ENCODE measurements at regions not wholly inside any gene's neighbourhood (a gene's known extent, or its start where the extent isn't known, plus 50 kb on each side); places are given as distances from the start of the nearest gene placed in this dataset.

- ChIA-PET POLR2A (no interaction called here), CTCF (ENCODE audit: low intra/inter-chr PET ratio, low total read pairs) (no interaction called here)
- in situ Hi-C loops (cut with HindIII; ENCODE audit: extremely low pct_ligation_motif_present, low pct_unique_long_range_greater_than_20kb) (no loop called here), intact Hi-C loops (cut with micrococcal nuclease; ENCODE audit: unreplicated experiment) (no loop called here)
- Histone ChIP-seq H3K4me3 (replicated peaks in 1 of 3; ENCODE audit: insufficient read depth in 1 of 3, low read depth in 2 of 3, low read length in 3 of 3) (no peak overlapping the region), H3K4me1 (ENCODE audit: insufficient read depth, low read length) (no peaks in the 10 kb centered on the region), H3K27ac (ENCODE audit: extremely low read length, insufficient read depth, low read length) (no peak overlapping the region), H4K20me1 (ENCODE audit: insufficient read depth, low read length) (no peaks in the 10 kb centered on the region), H3K9me3 (ENCODE audit: low read length) (no peaks in the 10 kb centered on the region), H2AFZ (ENCODE audit: low read length) (no peak overlapping the region), H3K27me3 (ENCODE audit: control insufficient read depth in 1 of 2, insufficient read depth in 2 of 2, low read length in 2 of 2) (no peaks in the 10 kb centered on the region), H3K36me3 (replicated peaks in 1 of 2; ENCODE audit: control insufficient read depth in 1 of 2, insufficient read depth in 2 of 2, low read length in 2 of 2) (no peaks in the 10 kb centered on the region), H3K79me2 (ENCODE audit: insufficient read depth, low read length) (no peaks in the 10 kb centered on the region), H3K4me2 (ENCODE audit: low read depth, low read length) (no peak overlapping the region), H3K9ac (ENCODE audit: insufficient read depth, low read depth, low read length) (no peak overlapping the region)
- no TSS peak for BruUV-seq (replicated peaks)
- no peak for FAIRE-seq
- ATAC-seq, result no peak
- TF ChIP-seq ZBTB38 (CRISPR knock-in tag; IDR thresholded peaks at IDR 0.05), result no peak
- no peak for TF ChIP-seq SRF (IDR thresholded peaks at IDR 0.05; ENCODE audit: low read depth, low read length)
- no peak for TF ChIP-seq ZNF598 (CRISPR knock-in tag; IDR thresholded peaks at IDR 0.05; ENCODE audit: borderline replicate concordance)
- no peak for TF ChIP-seq ZNF343 (CRISPR knock-in tag; IDR thresholded peaks at IDR 0.05)
- no peak for TF ChIP-seq HINFP (CRISPR knock-in tag; IDR thresholded peaks at IDR 0.05; ENCODE audit: low read depth)
- no peak for TF ChIP-seq ZNF704 (CRISPR knock-in tag; IDR thresholded peaks at IDR 0.05; ENCODE audit: borderline replicate concordance)
- TF ChIP-seq ZNF883 (CRISPR knock-in tag; IDR thresholded peaks at IDR 0.05; ENCODE audit: not compliant biosample characterization), result no peak
- no peak for TF ChIP-seq NR2C2 (CRISPR knock-in tag; IDR thresholded peaks at IDR 0.05; ENCODE audit: borderline replicate concordance)
- no peak for TF ChIP-seq ZNF407 (CRISPR knock-in tag; IDR thresholded peaks at IDR 0.05; ENCODE audit: not compliant biosample characterization)
- no peak for TF ChIP-seq ZNF484 (CRISPR knock-in tag; IDR thresholded peaks at IDR 0.05; ENCODE audit: borderline replicate concordance, low read depth)
- DNase-seq (ENCODE audit: low spot score), result no peak
These were observed 155.6 kb upstream of the DAAM1 start for GRCh38 chr14:59032826-59033225.

Data from HepG2 (cell line).